HepG2 (cell line): ENCODE measurements at regions not wholly inside any gene's neighbourhood (a gene's known extent, or its start where the extent isn't known, plus 50 kb on each side); places are given as distances from the start of the nearest gene placed in this dataset.

Source experiments
- BHLHE40 ChIP-seq: IDR thresholded peaks from 2 replicates; pipeline ENCODE4 v1.6.1; 2011; ENCODE audit warnings: low read length, improper control_type of control experiment
- CREB1 ChIP-seq, 2 experiments: fragments of 450-650 bp in 1 of 2; IDR thresholded peaks; 2 replicates each; pipeline ENCODE4 v1.6.1; 2016 to 2017; ENCODE audit warnings: control low read depth in 1 of 2, mild to moderate bottlenecking in 1 of 2, missing compliant biosample characterization in 1 of 2, missing genetic modification characterization in 1 of 2
- CTCF ChIP-seq: sonication (generic); formaldehyde crosslinking; IDR thresholded peaks from 2 replicates; pipeline ENCODE4 v1.5.0; 2020; ENCODE audit warnings: mild to moderate bottlenecking, missing genetic modification reagents, moderate library complexity
- EP300 ChIP-seq, 3 experiments: sonication (generic) in 1 of 3; formaldehyde crosslinking in 1 of 3; IDR thresholded peaks; 2 replicates each; pipeline versions ENCODE4 v1.5.1 to v1.6.1; 2011 to 2020; ENCODE audit warnings: low read depth in 2 of 3, low read length in 2 of 3, borderline replicate concordance in 1 of 3, improper control_type of control experiment in 1 of 3, mild to moderate bottlenecking in 1 of 3, missing genetic modification reagents in 1 of 3, moderate library complexity in 1 of 3
- FOXO1 ChIP-seq: sonication (generic); formaldehyde crosslinking; IDR thresholded peaks from 2 replicates; pipeline ENCODE4 v1.4.0; 2020; ENCODE audit warnings: missing genetic modification reagents
- HIC2 ChIP-seq: sonication (generic); formaldehyde crosslinking; IDR thresholded peaks from 2 replicates; pipeline ENCODE4 v1.9.0; 2022; ENCODE audit warnings: low read depth, missing genetic modification reagents
- MNT ChIP-seq: fragments of 450-650 bp; IDR thresholded peaks from 2 replicates; pipeline ENCODE4 v1.6.1; 2016
- NFE2L2 ChIP-seq: fragments of 150-350 bp; IDR thresholded peaks from 2 replicates; pipeline ENCODE4 v1.6.1; 2014; ENCODE audit warnings: low read length
- POGZ ChIP-seq: sonication (generic); formaldehyde crosslinking; IDR thresholded peaks from 2 replicates; pipeline ENCODE4 v1.4.0; 2020; ENCODE audit warnings: mild to moderate bottlenecking, missing genetic modification reagents
- PPARG ChIP-seq: conservative IDR thresholded peaks from 2 replicates; pipeline ENCODE4 v1.6.1; 2016; ENCODE audit warnings: missing biosample characterization, missing genetic modification reagents
- SOX5 ChIP-seq: IDR thresholded peaks from 2 replicates; pipeline ENCODE4 v1.6.1; 2016; ENCODE audit warnings: borderline replicate concordance
- TBX2 ChIP-seq: sonication (generic); formaldehyde crosslinking; IDR thresholded peaks from 2 replicates; pipeline ENCODE4 v1.5.0; 2020; ENCODE audit warnings: missing genetic modification reagents, mild to moderate bottlenecking, borderline replicate concordance
- TEAD3 ChIP-seq: optimal IDR thresholded peaks from 2 replicates; pipeline ENCODE3; 2016; ENCODE audit warnings: borderline replicate concordance
- TSC22D2 ChIP-seq: sonication (generic); formaldehyde crosslinking; IDR thresholded peaks from 2 replicates; pipeline ENCODE4 v1.5.1; 2020; ENCODE audit warnings: missing genetic modification reagents, mild to moderate bottlenecking, borderline replicate concordance
- ZBTB33 ChIP-seq: sonication (generic); formaldehyde crosslinking; IDR thresholded peaks from 2 replicates; pipeline ENCODE4 v1.4.0; 2020; ENCODE audit warnings: missing genetic modification reagents
- ZSCAN5A ChIP-seq: sonication (generic); formaldehyde crosslinking; IDR thresholded peaks from 2 replicates; pipeline ENCODE4 v1.8.0; 2022; ENCODE audit warnings: mild to moderate bottlenecking, missing genetic modification reagents, borderline replicate concordance

- TF ChIP-seq HIC2 (CRISPR knock-in tag) (no peak), TSC22D2 (CRISPR knock-in tag) (no peak), CTCF (CRISPR knock-in tag) (no peak), CREB1 (IDR thresholded peaks at IDR 0.05) (no peak), CREB1 (CRISPR knock-in tag; IDR thresholded peaks at IDR 0.05) (no peak), TEAD3 (peak; percentile 89), POGZ (CRISPR knock-in tag) (peak; percentile 77), BHLHE40 (peak; percentile 69), ZSCAN5A (CRISPR knock-in tag) (peak; percentile 63; the same call in 1 of the 2 replicates), PPARG (CRISPR knock-in tag) (peak; percentile 13; the same call in 1 of the 2 replicates), FOXO1 (peak; percentile 68; the same call in 1 of the 2 replicates), SOX5 (peak; percentile 98), TBX2 (peak; percentile 66), MNT (0 out of 2 replicates have a peak, but pooled peaks have one; percentile 10), EP300 (IDR thresholded peaks at IDR 0.05; ENCODE audit: low read depth in 2 of 2, low read length in 2 of 2) (peak in 1 of 2 experiments; percentile 15; a peak in 1 of 4 replicates), EP300 (CRISPR knock-in tag; IDR thresholded peaks at IDR 0.05; ENCODE audit: borderline replicate concordance) (no peak), NFE2L2 (peak; percentile 88), ZBTB33 (no peak)
Measured at GRCh38 chr2:211014376-211014775, 458.0 kb downstream of the CPS1 start (continued).
